IMR-90 (cell line): ENCODE measurements at regions not wholly inside any gene's neighbourhood (a gene's known extent, or its start where the extent isn't known, plus 50 kb on each side); places are given as distances from the start of the nearest gene placed in this dataset.

Source experiments
- ATAC-seq: fragments of 200-7000 bp; cut with Tn5 transposase; 2 replicates; pipeline ENCODE4 v1.9.1; 2020; ENCODE audit warnings: low read depth, mild to moderate bottlenecking, moderate library complexity
- BruUV-seq: library from RNA; stranded (reverse); fragments of 400-500 nt; replicated peaks from 2 replicates; lab custom pipeline; 2021; lab: Mats Ljungman, UMichigan
- CTCF ChIA-PET: fragments of 300-600 bp; formaldehyde crosslinking; extraction: SDS; loops from one replicate; lab custom pipeline; 2021; ENCODE audit warnings: antibody characterized with exemption; lab: Yijun Ruan, JAX
- POLR2A ChIA-PET: fragments of 300-600 bp; sonication (Branson Sonifier 250); formaldehyde crosslinking; loops from one replicate; lab custom pipeline; 2022; ENCODE audit warnings: antibody characterized with exemption; ENCODE audit not compliant: unreplicated experiment; lab: Charles Lee
- DNase-seq: peaks from one replicate; pipeline ENCODE4 v3.0.0; 2013
- H2AFZ ChIP-seq: replicated peaks from 2 replicates; pipeline ENCODE3; 2013; ENCODE audit warnings: low read length, mild to moderate bottlenecking; ENCODE audit not compliant: poor library complexity
- H2AK5ac ChIP-seq: 2 replicates; pipeline ENCODE4 v1.6.1; 2013; ENCODE audit warnings: low read depth, low read length, inconsistent platforms
- H2AK9ac ChIP-seq: replicated peaks from 2 replicates; pipeline ENCODE3; 2013; ENCODE audit warnings: mild to moderate bottlenecking, low read depth, low read length, moderate library complexity; ENCODE audit not compliant: poor library complexity
- H2BK120ac ChIP-seq: 2 replicates; pipeline ENCODE4 v1.6.1; 2013; ENCODE audit warnings: low read depth, low read length, inconsistent platforms
- H2BK15ac ChIP-seq: 3 replicates; pipeline ENCODE4 v1.6.1; 2013; ENCODE audit warnings: low read depth, low read length, inconsistent platforms
- H2BK20ac ChIP-seq: 2 replicates; pipeline ENCODE4 v1.6.1; 2013; ENCODE audit warnings: low read depth, mild to moderate bottlenecking, inconsistent platforms, low read length, moderate library complexity
- H2BK5ac ChIP-seq: 2 replicates; pipeline ENCODE4 v1.6.1; 2013; ENCODE audit warnings: mild to moderate bottlenecking, low read depth, low read length, inconsistent platforms; ENCODE audit not compliant: poor library complexity, severe bottlenecking
- H3K14ac ChIP-seq: replicated peaks from 2 replicates; pipeline ENCODE4 v1.6.1; 2013; ENCODE audit warnings: low read depth, low read length, inconsistent platforms
- H3K18ac ChIP-seq: 2 replicates; pipeline ENCODE4 v1.6.1; 2013; ENCODE audit warnings: low read depth, low read length, control low read depth
- H3K23ac ChIP-seq: 2 replicates; pipeline ENCODE4 v1.6.1; 2013; ENCODE audit warnings: low read depth, low read length, inconsistent platforms
- H3K27ac ChIP-seq: 2 replicates; pipeline ENCODE4 v1.5.1; 2013; ENCODE audit warnings: mild to moderate bottlenecking, control low read depth, low read length; ENCODE audit not compliant: insufficient read depth
- H3K27me3 ChIP-seq: 2 replicates; pipeline ENCODE4 v1.6.1; 2013; ENCODE audit warnings: low read length; ENCODE audit not compliant: control insufficient read depth, insufficient read depth
- H3K36me3 ChIP-seq: 2 replicates; pipeline ENCODE4 v1.6.1; 2013; ENCODE audit warnings: low read length, mixed read lengths; ENCODE audit not compliant: control insufficient read depth, insufficient read depth
- H3K4ac ChIP-seq: 2 replicates; pipeline ENCODE4 v1.6.1; 2013; ENCODE audit warnings: low read depth, low read length, inconsistent platforms
- H3K4me1 ChIP-seq: 2 replicates; pipeline ENCODE4 v1.6.1; 2013; ENCODE audit warnings: low read length, mixed read lengths; ENCODE audit not compliant: control insufficient read depth, insufficient read depth
- H3K4me2 ChIP-seq: 2 replicates; pipeline ENCODE4 v1.6.1; 2013; ENCODE audit warnings: low read depth, mild to moderate bottlenecking, control low read depth, low read length, moderate library complexity
- H3K4me3 ChIP-seq: 2 replicates; pipeline ENCODE4 v1.5.1; 2013; ENCODE audit warnings: low read depth, mild to moderate bottlenecking, control low read depth, low read length, moderate library complexity; ENCODE audit not compliant: insufficient read depth
- H3K56ac ChIP-seq: 2 replicates; pipeline ENCODE4 v1.6.1; 2013; ENCODE audit warnings: low read length, inconsistent platforms; ENCODE audit not compliant: insufficient read depth; ENCODE audit errors: extremely low read depth
- H3K79me1 ChIP-seq, 2 experiments: 2 replicates each; pipeline ENCODE4 v1.6.1; 2013; ENCODE audit warnings: low read length in 2 of 2, inconsistent platforms in 1 of 2, low read depth in 1 of 2
- H3K9ac ChIP-seq: 2 replicates; pipeline ENCODE4 v1.6.1; 2013; ENCODE audit warnings: low read depth, low read length, control low read depth
- H3K9me1 ChIP-seq: 2 replicates; pipeline ENCODE4 v1.6.1; 2013; ENCODE audit warnings: low read length, inconsistent platforms; ENCODE audit not compliant: insufficient read depth
- H3K9me3 ChIP-seq: 2 replicates; pipeline ENCODE4 v1.6.1; 2013; ENCODE audit warnings: low read length; ENCODE audit not compliant: control insufficient read depth, insufficient read depth
- H4K20me1 ChIP-seq: 2 replicates; pipeline ENCODE4 v1.6.1; 2013; ENCODE audit warnings: low read length, inconsistent platforms; ENCODE audit not compliant: insufficient read depth
- H4K5ac ChIP-seq: 2 replicates; pipeline ENCODE4 v1.6.1; 2013; ENCODE audit warnings: mild to moderate bottlenecking, low read depth, low read length, control low read depth
- H4K8ac ChIP-seq, 2 experiments: 2 replicates each; pipeline ENCODE4 v1.6.1; 2013; ENCODE audit warnings: low read depth in 2 of 2, low read length in 2 of 2, control low read depth in 1 of 2, inconsistent platforms in 1 of 2
- H4K91ac ChIP-seq: 2 replicates; pipeline ENCODE4 v1.6.1; 2013; ENCODE audit warnings: low read depth, low read length, inconsistent platforms; ENCODE audit not compliant: insufficient read depth
- BHLHE40 ChIP-seq: fragments of 150-350 bp; IDR thresholded peaks from 2 replicates; pipeline ENCODE4 v1.6.1; 2016; ENCODE audit warnings: mild to moderate bottlenecking, low read depth, low read length
- CEBPB ChIP-seq: IDR thresholded peaks from 2 replicates; pipeline ENCODE4 v1.6.1; 2012; ENCODE audit warnings: low read depth, low read length, improper control_type of control experiment
- CHD1 ChIP-seq: IDR thresholded peaks from 2 replicates; pipeline ENCODE4 v1.6.1; 2012; ENCODE audit warnings: low read depth, low read length, improper control_type of control experiment
- FOS ChIP-seq: fragments of 150-350 bp; IDR thresholded peaks from 2 replicates; pipeline ENCODE4 v1.6.1; 2016; ENCODE audit warnings: low read depth, low read length
- MAFK ChIP-seq: IDR thresholded peaks from 2 replicates; pipeline ENCODE4 v1.6.1; 2012; ENCODE audit warnings: low read depth, low read length, improper control_type of control experiment
- MAZ ChIP-seq: IDR thresholded peaks from 2 replicates; pipeline ENCODE4 v1.6.1; 2012; ENCODE audit warnings: low read depth, mild to moderate bottlenecking, low read length, improper control_type of control experiment, moderate library complexity, borderline replicate concordance
- NFE2L2 ChIP-seq: fragments of 150-350 bp; IDR thresholded peaks from 2 replicates; pipeline ENCODE4 v1.6.1; 2016; ENCODE audit warnings: low read depth, mild to moderate bottlenecking, low read length
- RAD21 ChIP-seq: IDR thresholded peaks from 2 replicates; pipeline ENCODE4 v1.6.1; 2012; ENCODE audit warnings: low read length, improper control_type of control experiment
- RCOR1 ChIP-seq: IDR thresholded peaks from 2 replicates; pipeline ENCODE4 v1.6.1; 2012; ENCODE audit warnings: mild to moderate bottlenecking, low read length, improper control_type of control experiment; ENCODE audit not compliant: insufficient replicate concordance
- SMC3 ChIP-seq: fragments of 150-350 bp; IDR thresholded peaks from 2 replicates; pipeline ENCODE4 v1.6.1; 2016; ENCODE audit warnings: low read depth, mild to moderate bottlenecking, antibody characterized with exemption, low read length, moderate library complexity
- USF2 ChIP-seq: fragments of 150-350 bp; IDR thresholded peaks from 2 replicates; pipeline ENCODE4 v1.6.1; 2017; ENCODE audit warnings: mild to moderate bottlenecking, antibody characterized with exemption, low read length, low read depth
- WGBS, 2 experiments: methylation state at CpG; one replicate each; pipeline versions ENCODE4 v1.1.5 to v1.1.7; 2013; ENCODE audit warnings: missing lambda C conversion rate in 2 of 2; ENCODE audit not compliant: insufficient read length in 1 of 2; ENCODE audit errors: extremely low coverage in 2 of 2; 5-methylcytosine and 5-hydroxymethylcytosine counted together
- dilution Hi-C: fragments of 300-500 bp; cut with HindIII; formaldehyde crosslinking; loops from one replicate; pipeline ENCODE4 v1.14.3; 2018; ENCODE audit warnings: low sequenced_read_pairs; ENCODE audit not compliant: unreplicated experiment
- in situ Hi-C: fragments of 300-500 bp; cut with MboI; formaldehyde crosslinking; loops from 3 replicates; pipeline ENCODE4 v1.14.3; 2019; ENCODE audit warnings: low sequenced_read_pairs, inconsistent platforms, mixed read lengths
- intact Hi-C: fragments of 100-400 bp; cut with micrococcal nuclease; formaldehyde crosslinking; loops from 2 replicates; pipeline ENCODE4 v1.10.0; 2022
- TF ChIP-seq, protein P1 (sequence below): fragments of 150-350 bp; IDR thresholded peaks from 2 replicates; pipeline ENCODE4 v1.6.1; 2016; ENCODE audit warnings: low read depth, mild to moderate bottlenecking, low read length, moderate library complexity, borderline replicate concordance

DNA sequence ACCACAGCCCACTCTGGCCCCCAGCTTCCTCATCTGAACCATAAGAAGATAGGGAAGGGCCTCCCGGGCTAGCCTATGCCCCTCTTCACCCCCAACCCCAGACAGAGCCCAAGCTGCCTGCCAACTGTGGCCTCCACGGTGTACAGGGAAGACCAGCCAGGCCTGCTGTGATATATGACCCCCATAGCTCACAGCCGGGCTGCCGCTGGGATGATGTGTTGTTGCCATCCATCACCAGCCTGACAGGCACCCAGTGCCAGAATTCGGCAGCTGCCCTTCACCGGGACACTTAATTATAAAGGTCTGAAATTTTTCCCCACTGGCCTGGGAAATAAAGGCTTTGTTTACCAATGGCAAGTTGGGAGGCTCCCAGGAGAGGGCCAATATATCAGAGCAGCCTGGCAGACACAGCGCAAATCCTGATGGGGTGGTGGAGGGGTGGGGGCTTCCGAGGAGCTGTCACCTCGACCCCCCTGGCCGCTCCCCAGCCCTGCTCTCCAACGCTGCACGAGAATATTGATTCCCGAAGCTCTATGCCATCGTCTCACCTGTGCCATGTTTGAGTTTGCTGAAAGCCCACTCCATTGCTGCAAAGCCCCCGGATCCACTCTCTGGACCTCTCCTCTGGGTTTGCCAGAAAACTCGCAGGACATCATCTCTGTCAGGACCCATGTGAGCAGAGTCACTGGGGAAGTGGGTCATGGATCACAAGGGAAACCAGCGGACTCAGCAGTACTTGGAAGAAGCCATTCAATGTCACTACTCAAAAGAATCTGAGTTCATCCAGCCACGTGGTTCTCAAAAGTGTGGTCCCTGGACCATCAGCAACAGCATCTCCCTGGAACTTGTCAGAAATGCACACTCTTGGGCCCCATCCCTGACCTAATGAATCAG is 296.9 kb downstream of the MN1 start (continued):
- TF ChIP-seq RCOR1 = no peak

GRCh38 chr22:27507111-27507611 is 294.4 kb downstream of the MN1 start:
- Histone ChIP-seq H2AFZ (no peak overlapping the region), H3K56ac (no peak overlapping the region), H3K14ac (no peak overlapping the region), H3K9me1 (peaks cover 4% of the 10 kb centered on the region), H4K5ac (no peak overlapping the region), H3K4me2 (no peak overlapping the region), H3K27me3 (0 out of 2 replicates have a peak, but pooled peaks cover 4% of the 10 kb centered on the region), H2BK20ac (no peak overlapping the region), H3K18ac (no peak overlapping the region), H3K79me1 (no peaks in the 10 kb centered on the region), H4K91ac (no peak overlapping the region), H3K4ac (no peak overlapping the region), H3K27ac (no peak overlapping the region), H2BK15ac (no peak overlapping the region), H4K8ac (no peak overlapping the region), H2AK5ac (no peak overlapping the region), H2AK9ac (no peak overlapping the region), H3K23ac (no peak overlapping the region), H2BK120ac (no peak overlapping the region), H3K4me3 (no peak overlapping the region), H2BK5ac (no peak overlapping the region), H4K20me1 (no peaks in the 10 kb centered on the region), H3K9ac (no peak overlapping the region), H3K36me3 (no peaks in the 10 kb centered on the region), H3K9me3 (peaks cover 3% of the 10 kb centered on the region), H3K4me1 (peaks cover 5% of the 10 kb centered on the region)
- ATAC-seq (no peak), DNase-seq (no peak)
- BruUV-seq = no TSS peak
- in situ Hi-C loops = no loop called here
- intact Hi-C loops = no loop called here
- dilution Hi-C loops = no loop called here
- POLR2A ChIA-PET = no interaction called here
- no peak for TF ChIP-seq MAZ
- TF ChIP-seq NFE2L2 = no peak
- no peak for TF ChIP-seq MAFK
- TF ChIP-seq RAD21 = no peak
- TF ChIP-seq BHLHE40 = no peak
- no peak for TF ChIP-seq CEBPB
- TF ChIP-seq RCOR1 = no peak
- TF ChIP-seq USF2 = no peak
- TF ChIP-seq CHD1 = no peak
- TF ChIP-seq, protein P1, sequence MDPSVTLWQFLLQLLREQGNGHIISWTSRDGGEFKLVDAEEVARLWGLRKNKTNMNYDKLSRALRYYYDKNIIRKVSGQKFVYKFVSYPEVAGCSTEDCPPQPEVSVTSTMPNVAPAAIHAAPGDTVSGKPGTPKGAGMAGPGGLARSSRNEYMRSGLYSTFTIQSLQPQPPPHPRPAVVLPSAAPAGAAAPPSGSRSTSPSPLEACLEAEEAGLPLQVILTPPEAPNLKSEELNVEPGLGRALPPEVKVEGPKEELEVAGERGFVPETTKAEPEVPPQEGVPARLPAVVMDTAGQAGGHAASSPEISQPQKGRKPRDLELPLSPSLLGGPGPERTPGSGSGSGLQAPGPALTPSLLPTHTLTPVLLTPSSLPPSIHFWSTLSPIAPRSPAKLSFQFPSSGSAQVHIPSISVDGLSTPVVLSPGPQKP = no peak
- no peak for TF ChIP-seq FOS
- no peak for TF ChIP-seq SMC3
- CTCF ChIA-PET = no interaction called here
- WGBS, 2 experiments = no CpG with 5 or more reads among the region's 2 CpGs
